Mesendoderm (in vitro differentiated cells): ENCODE measurements at regions not wholly inside any gene's neighbourhood (a gene's known extent, or its start where the extent isn't known, plus 50 kb on each side); places are given as distances from the start of the nearest gene placed in this dataset.

Experiments
- DNase-seq: peaks from one replicate; pipeline ENCODE4 v3.0.0; 2013
- H2AK5ac ChIP-seq: 2 replicates; pipeline ENCODE4 v1.6.1; 2013; ENCODE audit warnings: low read length, inconsistent platforms
- H2BK120ac ChIP-seq: 2 replicates; pipeline ENCODE4 v1.6.1; 2013; ENCODE audit warnings: low read depth, mild to moderate bottlenecking, low read length, moderate library complexity, mixed read lengths
- H2BK15ac ChIP-seq: replicated peaks from 2 replicates; pipeline ENCODE4 v1.6.1; 2013; ENCODE audit warnings: low read depth, mild to moderate bottlenecking, moderate library complexity
- H2BK5ac ChIP-seq: 2 replicates; pipeline ENCODE4 v1.6.1; 2013; ENCODE audit warnings: low read length, inconsistent platforms
- H3K18ac ChIP-seq: 2 replicates; pipeline ENCODE4 v1.6.1; 2013; ENCODE audit warnings: mild to moderate bottlenecking, low read length, mixed read lengths
- H3K23ac ChIP-seq: one replicate; pipeline ENCODE4 v1.6.1; 2013; ENCODE audit warnings: low read length
- H3K27ac ChIP-seq: 2 replicates; pipeline ENCODE4 v1.5.1; 2013; ENCODE audit warnings: low read depth, mild to moderate bottlenecking, inconsistent platforms, low read length, moderate library complexity
- H3K27me3 ChIP-seq: 2 replicates; pipeline ENCODE4 v1.6.1; 2013; ENCODE audit warnings: low read length, control low read depth, mild to moderate bottlenecking, inconsistent platforms; ENCODE audit not compliant: insufficient read depth, poor library complexity
- H3K36me3 ChIP-seq: 2 replicates; pipeline ENCODE4 v1.6.1; 2013; ENCODE audit warnings: low read length, inconsistent platforms; ENCODE audit not compliant: control insufficient read depth, insufficient read depth
- H3K4ac ChIP-seq: one replicate; pipeline ENCODE4 v1.6.1; 2013; ENCODE audit warnings: low read depth, mild to moderate bottlenecking, low read length, moderate library complexity
- H3K4me1 ChIP-seq: 2 replicates; pipeline ENCODE4 v1.6.1; 2013; ENCODE audit warnings: low read depth, low read length, inconsistent platforms; ENCODE audit not compliant: control insufficient read depth
- H3K4me2 ChIP-seq: 2 replicates; pipeline ENCODE4 v1.6.1; 2013; ENCODE audit warnings: low read length
- H3K4me3 ChIP-seq: 2 replicates; pipeline ENCODE4 v1.5.1; 2013; ENCODE audit warnings: mild to moderate bottlenecking, low read length
- H3K56ac ChIP-seq: one replicate; pipeline ENCODE4 v1.6.1; 2013; ENCODE audit warnings: low read length
- H3K79me1 ChIP-seq: 2 replicates; pipeline ENCODE4 v1.6.1; 2013; ENCODE audit warnings: low read length, inconsistent platforms
- H3K79me2 ChIP-seq: 2 replicates; pipeline ENCODE4 v1.6.1; 2013; ENCODE audit warnings: mild to moderate bottlenecking, low read length; ENCODE audit not compliant: control insufficient read depth, insufficient read depth
- H3K9ac ChIP-seq: 2 replicates; pipeline ENCODE4 v1.6.1; 2013; ENCODE audit warnings: low read length, inconsistent platforms
- H4K5ac ChIP-seq: one replicate; pipeline ENCODE4 v1.6.1; 2013; ENCODE audit warnings: low read length
- H4K8ac ChIP-seq: one replicate; pipeline ENCODE4 v1.6.1; 2013; ENCODE audit warnings: low read depth, mild to moderate bottlenecking, control low read depth, low read length, moderate library complexity
- WGBS: extraction: QIAGEN DNeasy Blood & Tissue Kit; methylation state at CpG from one replicate; pipeline ENCODE4 v1.1.7; 2013; ENCODE audit warnings: low lambda C conversion rate, missing lambda C conversion rate; ENCODE audit not compliant: insufficient coverage; ENCODE audit errors: extremely low coverage; 5-methylcytosine and 5-hydroxymethylcytosine counted together

- no peaks in the 10 kb centered on the region for H3K79me2 ChIP-seq
- H3K4me3 ChIP-seq: no peak overlapping the region
- no peaks in the 10 kb centered on the region for H3K27me3 ChIP-seq
- no peak overlapping the region for H2BK5ac ChIP-seq
- H3K4ac ChIP-seq: no peak overlapping the region
- H3K9ac ChIP-seq: no peak overlapping the region
- no peak overlapping the region for H3K27ac ChIP-seq
- no peak overlapping the region for H4K5ac ChIP-seq
- no peak overlapping the region for H3K56ac ChIP-seq
- no peak overlapping the region for H3K4me2 ChIP-seq
- H3K36me3 ChIP-seq: no peaks in the 10 kb centered on the region
- no peak overlapping the region for H3K23ac ChIP-seq
- H3K4me1 ChIP-seq: no peaks in the 10 kb centered on the region
- H2BK15ac ChIP-seq: no peak overlapping the region
- no peak overlapping the region for H3K18ac ChIP-seq
- H3K79me1 ChIP-seq: no peaks in the 10 kb centered on the region
- no peak overlapping the region for H4K8ac ChIP-seq
- WGBS: 100% methylated on average over 1 of the region's 5 CpGs
- no peak overlapping the region for H2BK120ac ChIP-seq
- DNase-seq: no peak
- no peak overlapping the region for H2AK5ac ChIP-seq
Observed at GRCh38 chr6:132043148-132043547, 92.0 kb upstream of the CCN2 start.

- Histone ChIP-seq H3K27me3 (no peaks in the 10 kb centered on the region), H4K8ac (no peak overlapping the region), H3K23ac (no peak overlapping the region), H2BK5ac (no peak overlapping the region), H3K4ac (no peak overlapping the region), H3K4me2 (no peak overlapping the region), H3K36me3 (no peaks in the 10 kb centered on the region), H2AK5ac (no peak overlapping the region), H4K5ac (no peak overlapping the region), H2BK120ac (no peak overlapping the region), H3K9ac (no peak overlapping the region), H3K4me1 (no peaks in the 10 kb centered on the region), H2BK15ac (no peak overlapping the region), H3K27ac (no peak overlapping the region), H3K79me2 (no peaks in the 10 kb centered on the region), H3K79me1 (no peaks in the 10 kb centered on the region), H3K18ac (no peak overlapping the region), H3K56ac (no peak overlapping the region), H3K4me3 (no peak overlapping the region)
- WGBS: no CpG with 5 or more reads among the region's 3 CpGs
- DNase-seq: no peak
Observed at GRCh38 chr6:132041706-132042105, 90.5 kb upstream of the CCN2 start.

- WGBS: no CpG with 5 or more reads among the region's 1 CpG
Observed at GRCh38 chr6:132028029-132028428, 76.9 kb upstream of the CCN2 start.

GRCh38 chr6:132025468-132025867 is 74.3 kb upstream of the CCN2 start:
- peak; percentile 3 for DNase-seq
- Histone ChIP-seq H3K4me1 (peaks cover 2% of the 10 kb centered on the region), H3K27me3 (no peaks in the 10 kb centered on the region), H4K8ac (no peak overlapping the region), H3K4ac (no peak overlapping the region), H3K4me3 (no peak overlapping the region), H3K23ac (no peak overlapping the region), H2BK5ac (no peak overlapping the region), H2BK120ac (no peak overlapping the region), H3K4me2 (no peak overlapping the region), H3K56ac (no peak overlapping the region), H3K9ac (no peak overlapping the region), H3K27ac (no peak overlapping the region), H3K18ac (no peak overlapping the region), H3K79me2 (no peaks in the 10 kb centered on the region), H4K5ac (no peak overlapping the region), H3K79me1 (no peaks in the 10 kb centered on the region), H3K36me3 (no peaks in the 10 kb centered on the region), H2AK5ac (no peak overlapping the region), H2BK15ac (no peak overlapping the region)
- WGBS: no CpG with 5 or more reads among the region's 5 CpGs

More at GRCh38 chr6:132028029-132028428, 76.9 kb upstream of the CCN2 start:
- Histone ChIP-seq H3K27me3 (no peaks in the 10 kb centered on the region), H3K23ac (no peak overlapping the region), H3K18ac (no peak overlapping the region), H2BK15ac (no peak overlapping the region), H3K4me2 (no peak overlapping the region), H3K79me2 (no peaks in the 10 kb centered on the region), H3K36me3 (no peaks in the 10 kb centered on the region), H3K4me3 (no peak overlapping the region), H2BK5ac (no peak overlapping the region), H2BK120ac (no peak overlapping the region), H3K4me1 (no peaks in the 10 kb centered on the region), H4K5ac (no peak overlapping the region), H3K79me1 (no peaks in the 10 kb centered on the region), H2AK5ac (no peak overlapping the region), H3K9ac (no peak overlapping the region), H4K8ac (no peak overlapping the region), H3K56ac (no peak overlapping the region), H3K27ac (no peak overlapping the region), H3K4ac (no peak overlapping the region)
- no peak for DNase-seq

GRCh38 chr6:132023490-132023889 is 72.3 kb upstream of the CCN2 start:
- H2BK15ac ChIP-seq: no peak overlapping the region
- peak; percentile 58 for DNase-seq
- H3K23ac ChIP-seq: no peak overlapping the region
- no peak overlapping the region for H3K4me3 ChIP-seq
- no peak overlapping the region for H3K9ac ChIP-seq
- no peak overlapping the region for H2AK5ac ChIP-seq
- H3K4ac ChIP-seq: no peak overlapping the region
- H3K4me1 ChIP-seq: peaks cover 2% of the 10 kb centered on the region
- WGBS: no CpG with 5 or more reads among the region's 5 CpGs
- H2BK5ac ChIP-seq: no peak overlapping the region
- no peaks in the 10 kb centered on the region for H3K36me3 ChIP-seq
- H4K8ac ChIP-seq: no peak overlapping the region
- H3K56ac ChIP-seq: no peak overlapping the region
- no peak overlapping the region for H2BK120ac ChIP-seq
- H3K27ac ChIP-seq: no peak overlapping the region
- no peaks in the 10 kb centered on the region for H3K27me3 ChIP-seq
- H3K79me2 ChIP-seq: no peaks in the 10 kb centered on the region
- H3K4me2 ChIP-seq: no peak overlapping the region
- H4K5ac ChIP-seq: no peak overlapping the region
- no peaks in the 10 kb centered on the region for H3K79me1 ChIP-seq
- no peak overlapping the region for H3K18ac ChIP-seq

GRCh38 chr6:132021552-132022375 is 70.6 kb upstream of the CCN2 start:
- no peak overlapping the region for H3K4me2 ChIP-seq
- H2BK5ac ChIP-seq: no peak overlapping the region
- H3K79me1 ChIP-seq: no peaks in the 10 kb centered on the region
- no peak overlapping the region for H3K56ac ChIP-seq
- H3K27ac ChIP-seq: no peak overlapping the region
- H2BK120ac ChIP-seq: no peak overlapping the region
- H4K5ac ChIP-seq: no peak overlapping the region
- no peak overlapping the region for H3K4me3 ChIP-seq
- DNase-seq: peak; percentile 57
- H3K36me3 ChIP-seq: no peaks in the 10 kb centered on the region
- H3K79me2 ChIP-seq: no peaks in the 10 kb centered on the region
- H2AK5ac ChIP-seq: no peak overlapping the region
- H4K8ac ChIP-seq: no peak overlapping the region
- H3K18ac ChIP-seq: no peak overlapping the region
- H3K4me1 ChIP-seq: peaks cover 2% of the 10 kb centered on the region
- no peak overlapping the region for H3K23ac ChIP-seq
- H3K9ac ChIP-seq: no peak overlapping the region
- no peaks in the 10 kb centered on the region for H3K27me3 ChIP-seq
- no CpG with 5 or more reads among the region's 4 CpGs for WGBS
- H3K4ac ChIP-seq: no peak overlapping the region
- no peak overlapping the region for H2BK15ac ChIP-seq
